Brain microvascular endothelial cell (primary cell): ENCODE measurements at regions not wholly inside any gene's neighbourhood (a gene's known extent, or its start where the extent isn't known, plus 50 kb on each side); places are given as distances from the start of the nearest gene placed in this dataset.

Experiments
- DNase-seq: peaks from one replicate; pipeline ENCODE4 v3.0.0-alpha.2; 2020
- H3K27ac ChIP-seq: fragments of 250-450 bp; sonication (Bioruptor Pico); 2 replicates; pipeline ENCODE4 v1.5.1; 2020; ENCODE audit warnings: mild to moderate bottlenecking, moderate library complexity
- H3K27me3 ChIP-seq: fragments of 250-450 bp; sonication (Bioruptor Pico); replicated peaks from 2 replicates; pipeline ENCODE4 v1.5.1; 2020; ENCODE audit warnings: mild to moderate bottlenecking
- H3K36me3 ChIP-seq: fragments of 250-450 bp; sonication (Bioruptor Pico); replicated peaks from 2 replicates; pipeline ENCODE4 v1.5.1; 2020; ENCODE audit warnings: mild to moderate bottlenecking
- H3K4me3 ChIP-seq: 2 replicates; pipeline ENCODE4 v1.5.1; 2011; ENCODE audit warnings: low read depth, mild to moderate bottlenecking, control low read depth, low read length, moderate library complexity
- in situ Hi-C: cut with HindIII; loops from 2 replicates; pipeline ENCODE4 v1.10.0; 2017; ENCODE audit warnings: low sequenced_read_pairs, low pct_ligation_motif_present
- TF ChIP-seq, protein P1 (sequence below): IDR thresholded peaks from 2 replicates; pipeline ENCODE4 v1.5.1; 2011; ENCODE audit warnings: low read depth, mild to moderate bottlenecking, moderate library complexity, low read length, control low read depth, inconsistent platforms; ENCODE audit errors: missing control alignments

- no peak for DNase-seq
- H3K4me3 ChIP-seq = no peak overlapping the region
- in situ Hi-C loops = no loop called here
- TF ChIP-seq, protein P1, sequence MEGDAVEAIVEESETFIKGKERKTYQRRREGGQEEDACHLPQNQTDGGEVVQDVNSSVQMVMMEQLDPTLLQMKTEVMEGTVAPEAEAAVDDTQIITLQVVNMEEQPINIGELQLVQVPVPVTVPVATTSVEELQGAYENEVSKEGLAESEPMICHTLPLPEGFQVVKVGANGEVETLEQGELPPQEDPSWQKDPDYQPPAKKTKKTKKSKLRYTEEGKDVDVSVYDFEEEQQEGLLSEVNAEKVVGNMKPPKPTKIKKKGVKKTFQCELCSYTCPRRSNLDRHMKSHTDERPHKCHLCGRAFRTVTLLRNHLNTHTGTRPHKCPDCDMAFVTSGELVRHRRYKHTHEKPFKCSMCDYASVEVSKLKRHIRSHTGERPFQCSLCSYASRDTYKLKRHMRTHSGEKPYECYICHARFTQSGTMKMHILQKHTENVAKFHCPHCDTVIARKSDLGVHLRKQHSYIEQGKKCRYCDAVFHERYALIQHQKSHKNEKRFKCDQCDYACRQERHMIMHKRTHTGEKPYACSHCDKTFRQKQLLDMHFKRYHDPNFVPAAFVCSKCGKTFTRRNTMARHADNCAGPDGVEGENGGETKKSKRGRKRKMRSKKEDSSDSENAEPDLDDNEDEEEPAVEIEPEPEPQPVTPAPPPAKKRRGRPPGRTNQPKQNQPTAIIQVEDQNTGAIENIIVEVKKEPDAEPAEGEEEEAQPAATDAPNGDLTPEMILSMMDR = no peak
- no peaks in the 10 kb centered on the region for H3K27me3 ChIP-seq
- no peaks in the 10 kb centered on the region for H3K36me3 ChIP-seq
- H3K27ac ChIP-seq = no peak overlapping the region
Observed at GRCh38 chr12:9383585-9383984, 175.4 kb upstream of the PZP start.

- no peaks in the 10 kb centered on the region for H3K27me3 ChIP-seq
- in situ Hi-C loops = no loop called here
- DNase-seq = no peak
- no peaks in the 10 kb centered on the region for H3K36me3 ChIP-seq
- no peak overlapping the region for H3K27ac ChIP-seq
- no peak overlapping the region for H3K4me3 ChIP-seq
- TF ChIP-seq, protein P1 = no peak
Observed at GRCh38 chr12:9381619-9382018, 173.4 kb upstream of the PZP start.

DNA sequence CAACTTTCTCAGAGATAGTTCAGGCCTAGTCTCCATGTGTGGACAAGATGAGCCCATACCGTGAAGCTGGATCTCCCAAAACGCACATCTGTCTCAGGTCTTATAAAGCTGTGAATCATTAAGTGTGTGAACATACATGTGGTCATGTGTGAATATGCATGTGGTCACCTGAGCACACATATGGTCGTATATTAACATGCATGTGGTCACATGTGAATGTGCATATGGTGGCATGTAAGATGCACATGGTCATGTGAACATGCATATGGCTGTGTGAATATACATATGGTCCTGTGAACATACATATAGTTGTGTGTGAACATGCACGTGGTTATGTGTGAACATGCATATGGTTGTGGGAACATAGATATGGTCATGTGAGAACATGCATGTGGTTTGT is 172.5 kb upstream of the PZP start:
- in situ Hi-C loops = no loop called here
- DNase-seq = no peak
- TF ChIP-seq, protein P1 = no peak
- Histone ChIP-seq H3K27me3 (no peaks in the 10 kb centered on the region), H3K27ac (no peak overlapping the region), H3K36me3 (no peaks in the 10 kb centered on the region), H3K4me3 (no peak overlapping the region)

GRCh38 chr12:9379023-9379742 is 171.0 kb upstream of the PZP start:
- Histone ChIP-seq H3K36me3 (no peaks in the 10 kb centered on the region), H3K27me3 (no peaks in the 10 kb centered on the region), H3K27ac (no peak overlapping the region), H3K4me3 (no peak overlapping the region)
- TF ChIP-seq, protein P1 = no peak
- no peak for DNase-seq
- in situ Hi-C loops = no loop called here

DNA sequence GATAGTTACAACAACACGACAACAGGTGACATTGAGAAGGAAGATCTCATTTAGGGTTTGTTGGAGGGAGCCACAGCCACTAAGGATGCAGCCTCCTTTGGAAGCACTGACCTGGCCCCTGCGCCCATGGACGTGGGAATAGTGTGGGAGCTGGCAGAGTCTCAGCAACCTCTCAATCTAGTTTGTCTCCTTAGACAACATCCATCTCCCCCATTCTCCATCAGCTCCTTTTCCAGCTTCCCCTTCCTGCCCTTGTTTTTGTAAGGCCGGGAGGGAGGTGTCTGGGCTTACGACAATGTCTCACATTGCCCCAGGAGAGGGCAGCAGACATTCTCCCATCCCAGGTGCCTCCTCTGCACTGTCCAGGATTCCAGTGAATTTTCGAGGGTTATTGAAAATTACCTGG is 170.2 kb upstream of the PZP start:
- Histone ChIP-seq H3K4me3 (no peak overlapping the region), H3K27ac (no peak overlapping the region), H3K27me3 (no peaks in the 10 kb centered on the region), H3K36me3 (no peaks in the 10 kb centered on the region)
- in situ Hi-C loops = no loop called here
- no peak for DNase-seq
- TF ChIP-seq, protein P1 = peak; percentile 58

GRCh38 chr12:9372202-9372601 is 164.0 kb upstream of the PZP start:
- Histone ChIP-seq H3K36me3 (no peaks in the 10 kb centered on the region), H3K27ac (no peak overlapping the region), H3K4me3 (no peak overlapping the region), H3K27me3 (no peaks in the 10 kb centered on the region)
- peak; percentile 11 for DNase-seq
- in situ Hi-C loops = no loop called here
- TF ChIP-seq, protein P1 = peak; percentile 62
